ENCODE measurements at regions not wholly inside any gene's neighbourhood (a gene's known extent, or its start where the extent isn't known, plus 50 kb on each side); places are given as distances from the start of the nearest gene placed in this dataset.

DNA sequence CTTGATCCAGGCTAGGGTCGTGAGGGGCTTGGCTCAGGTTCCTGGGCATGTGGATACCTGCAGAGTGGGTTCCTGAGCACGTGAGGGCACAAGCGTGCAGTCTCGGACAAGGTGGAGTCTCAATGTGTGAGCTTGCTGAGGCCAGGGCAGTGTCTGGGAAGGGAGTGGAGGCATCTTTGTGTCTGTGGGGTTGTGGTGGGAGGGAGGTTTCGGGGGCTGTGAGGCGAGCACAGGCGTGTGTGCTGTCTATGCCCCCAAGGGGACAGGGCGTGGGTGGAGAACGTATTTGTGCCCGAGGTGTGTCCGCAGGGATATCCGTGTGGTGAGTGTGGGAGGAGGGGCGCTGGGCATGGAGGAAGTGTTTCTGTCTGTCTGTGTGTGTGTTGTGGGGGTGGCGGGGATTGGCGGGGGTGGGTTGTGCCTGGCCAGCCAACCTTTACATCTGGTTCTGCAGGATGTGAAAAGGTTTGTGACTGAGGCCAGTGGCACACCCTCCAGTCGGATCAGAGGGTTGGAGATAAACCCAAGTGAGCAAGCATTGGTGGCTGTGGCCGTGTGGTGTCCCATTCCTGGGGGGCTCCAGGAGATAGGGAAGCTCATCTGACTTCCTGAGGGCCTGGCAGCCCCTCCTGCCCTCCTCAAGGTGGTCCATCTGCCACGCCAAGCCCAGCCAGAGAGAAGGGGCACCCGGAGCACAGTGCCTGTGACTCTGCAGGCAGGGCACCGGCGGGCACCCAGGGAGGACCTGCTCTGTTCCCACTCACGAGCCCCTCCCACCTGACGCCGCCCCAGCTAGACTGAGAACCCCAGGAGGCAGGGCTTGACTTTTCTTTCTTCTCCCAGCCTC, 57.1 kb downstream of the ZFP36L2 start:
- no peak for TF ChIP-seq EZH2 (IDR thresholded peaks at IDR 0.05; ENCODE audit: borderline replicate concordance, low read depth, low read length, poor library complexity, severe bottlenecking)
- TF ChIP-seq, protein P1, sequence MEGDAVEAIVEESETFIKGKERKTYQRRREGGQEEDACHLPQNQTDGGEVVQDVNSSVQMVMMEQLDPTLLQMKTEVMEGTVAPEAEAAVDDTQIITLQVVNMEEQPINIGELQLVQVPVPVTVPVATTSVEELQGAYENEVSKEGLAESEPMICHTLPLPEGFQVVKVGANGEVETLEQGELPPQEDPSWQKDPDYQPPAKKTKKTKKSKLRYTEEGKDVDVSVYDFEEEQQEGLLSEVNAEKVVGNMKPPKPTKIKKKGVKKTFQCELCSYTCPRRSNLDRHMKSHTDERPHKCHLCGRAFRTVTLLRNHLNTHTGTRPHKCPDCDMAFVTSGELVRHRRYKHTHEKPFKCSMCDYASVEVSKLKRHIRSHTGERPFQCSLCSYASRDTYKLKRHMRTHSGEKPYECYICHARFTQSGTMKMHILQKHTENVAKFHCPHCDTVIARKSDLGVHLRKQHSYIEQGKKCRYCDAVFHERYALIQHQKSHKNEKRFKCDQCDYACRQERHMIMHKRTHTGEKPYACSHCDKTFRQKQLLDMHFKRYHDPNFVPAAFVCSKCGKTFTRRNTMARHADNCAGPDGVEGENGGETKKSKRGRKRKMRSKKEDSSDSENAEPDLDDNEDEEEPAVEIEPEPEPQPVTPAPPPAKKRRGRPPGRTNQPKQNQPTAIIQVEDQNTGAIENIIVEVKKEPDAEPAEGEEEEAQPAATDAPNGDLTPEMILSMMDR (conservative IDR thresholded peaks at IDR 0.05; ENCODE audit: low read depth, low read length): no peak
- CTCF ChIA-PET: no interaction called here

GRCh38 chr2:43168016-43168369, 58.4 kb downstream of the ZFP36L2 start:
- Histone ChIP-seq H3K36me3 (ENCODE audit: insufficient read depth, low read length, poor library complexity, severe bottlenecking) (no peaks in the 10 kb centered on the region), H3K27ac (ENCODE audit: low read depth, low read length, poor library complexity, severe bottlenecking) (no peak overlapping the region), H3K9me3 (ENCODE audit: low read depth, low read length, poor library complexity, severe bottlenecking) (no peaks in the 10 kb centered on the region), H3K4me1 (ENCODE audit: insufficient read depth, low read length, poor library complexity, severe bottlenecking) (peaks cover 3% of the 10 kb centered on the region), H3K4me3 (ENCODE audit: low read depth, low read length, poor library complexity, severe bottlenecking) (no peak overlapping the region), H3K27me3 (replicated peaks; ENCODE audit: insufficient read depth, low read depth, low read length, poor library complexity) (no peaks in the 10 kb centered on the region)
- no TSS peak for BruUV-seq (replicated peaks)
- CTCF ChIA-PET: no interaction called here
- no peak for DNase-seq (ENCODE audit: low spot score)
- TF ChIP-seq, protein P1 (conservative IDR thresholded peaks at IDR 0.05; ENCODE audit: low read depth, low read length): no peak
- no peak for TF ChIP-seq EZH2 (IDR thresholded peaks at IDR 0.05; ENCODE audit: borderline replicate concordance, low read depth, low read length, poor library complexity, severe bottlenecking)
- POLR2A ChIA-PET (ENCODE audit: low non-redundant PET): no interaction called here
- intact Hi-C loops (cut with micrococcal nuclease; ENCODE audit: unreplicated experiment): no loop called here

More for the DNA sequence above, 57.1 kb downstream of the ZFP36L2 start:
- Histone ChIP-seq H3K36me3 (ENCODE audit: insufficient read depth, low read length, poor library complexity, severe bottlenecking) (no peaks in the 10 kb centered on the region), H3K4me3 (ENCODE audit: low read depth, low read length, poor library complexity, severe bottlenecking) (no peak overlapping the region), H3K27me3 (replicated peaks; ENCODE audit: insufficient read depth, low read depth, low read length, poor library complexity) (no peaks in the 10 kb centered on the region), H3K27ac (ENCODE audit: low read depth, low read length, poor library complexity, severe bottlenecking) (no peak overlapping the region), H3K9me3 (ENCODE audit: low read depth, low read length, poor library complexity, severe bottlenecking) (no peaks in the 10 kb centered on the region), H3K4me1 (ENCODE audit: insufficient read depth, low read length, poor library complexity, severe bottlenecking) (peaks cover 3% of the 10 kb centered on the region)
- intact Hi-C loops (cut with micrococcal nuclease; ENCODE audit: unreplicated experiment): no loop called here
- POLR2A ChIA-PET (ENCODE audit: low non-redundant PET): no interaction called here
- no peak for DNase-seq (ENCODE audit: low spot score)
- no TSS peak for BruUV-seq (replicated peaks)

GRCh38 chr2:43165378-43166069, 60.9 kb downstream of the ZFP36L2 start:
- ChIA-PET CTCF (no interaction called here), POLR2A (ENCODE audit: low non-redundant PET) (no interaction called here)
- no peak for DNase-seq (ENCODE audit: low spot score)
- H3K27ac ChIP-seq (ENCODE audit: low read depth, low read length, poor library complexity, severe bottlenecking): no peak overlapping the region
- intact Hi-C loops (cut with micrococcal nuclease; ENCODE audit: unreplicated experiment): no loop called here
- H3K27me3 ChIP-seq (replicated peaks; ENCODE audit: insufficient read depth, low read depth, low read length, poor library complexity): no peaks in the 10 kb centered on the region
- no TSS peak for BruUV-seq (replicated peaks)
- H3K9me3 ChIP-seq (ENCODE audit: low read depth, low read length, poor library complexity, severe bottlenecking): no peaks in the 10 kb centered on the region
- H3K36me3 ChIP-seq (ENCODE audit: insufficient read depth, low read length, poor library complexity, severe bottlenecking): no peaks in the 10 kb centered on the region
- no peak overlapping the region for H3K4me3 ChIP-seq (ENCODE audit: low read depth, low read length, poor library complexity, severe bottlenecking)
- TF ChIP-seq EZH2 (IDR thresholded peaks at IDR 0.05; ENCODE audit: borderline replicate concordance, low read depth, low read length, poor library complexity, severe bottlenecking): no peak
- TF ChIP-seq, protein P1 (conservative IDR thresholded peaks at IDR 0.05; ENCODE audit: low read depth, low read length): 0 out of 2 replicates have a peak, but pooled peaks have one; percentile 23
- peaks cover 3% of the 10 kb centered on the region for H3K4me1 ChIP-seq (ENCODE audit: insufficient read depth, low read length, poor library complexity, severe bottlenecking)
